ENCODE measurements at regions not wholly inside any gene's neighbourhood (a gene's known extent, or its start where the extent isn't known, plus 50 kb on each side); places are given as distances from the start of the nearest gene placed in this dataset.
"Not testable (repeated sequence)": the region's sequence is repeated elsewhere in the genome, so short reads cannot be mapped to it uniquely, and the experiment has no call there.

- peak; percentile 5 for ATAC-seq
- H3K27ac ChIP-seq: no peak overlapping the region
- H3K27me3 ChIP-seq: no peaks in the 10 kb centered on the region
- H3K4me1 ChIP-seq: no peaks in the 10 kb centered on the region
- no peak for TF ChIP-seq CTCF (IDR thresholded peaks at IDR 0.05)
- DNase-seq: no peak
- H3K4me3 ChIP-seq: no peak overlapping the region
- H3K9me3 ChIP-seq: no peaks in the 10 kb centered on the region
- intact Hi-C loops (cut with DNase I): no loop called here
- H3K36me3 ChIP-seq: no peaks in the 10 kb centered on the region
Observed at GRCh38 chr17:72569148-72569946, 448.5 kb downstream of the SOX9 start.

- H3K27me3 ChIP-seq: no peaks in the 10 kb centered on the region
- no peak overlapping the region for H3K27ac ChIP-seq
- intact Hi-C loops (cut with DNase I): no loop called here
- H3K4me1 ChIP-seq: no peaks in the 10 kb centered on the region
- no peak overlapping the region for H3K4me3 ChIP-seq
- DNase-seq (no peak), ATAC-seq (no peak)
- TF ChIP-seq CTCF (IDR thresholded peaks at IDR 0.05): no peak
- no peaks in the 10 kb centered on the region for H3K9me3 ChIP-seq
- no peaks in the 10 kb centered on the region for H3K36me3 ChIP-seq
Observed at GRCh38 chr17:72571813-72572396, 451.1 kb downstream of the SOX9 start.

GRCh38 chr17:72572604-72573491, 452.0 kb downstream of the SOX9 start:
- DNase-seq: no peak
- Histone ChIP-seq H3K4me3 (no peak overlapping the region), H3K9me3 (no peaks in the 10 kb centered on the region), H3K27ac (no peak overlapping the region), H3K36me3 (no peaks in the 10 kb centered on the region), H3K4me1 (no peaks in the 10 kb centered on the region), H3K27me3 (no peaks in the 10 kb centered on the region)
- intact Hi-C loops (cut with DNase I): no loop called here
- ATAC-seq: no peak
- TF ChIP-seq CTCF (IDR thresholded peaks at IDR 0.05): no peak

GRCh38 chr17:72573492-72573801, 452.6 kb downstream of the SOX9 start:
- intact Hi-C loops (cut with DNase I); H3K4me3 ChIP-seq; H3K36me3 ChIP-seq; H3K4me1 ChIP-seq; H3K9me3 ChIP-seq; ATAC-seq; H3K27me3 ChIP-seq; DNase-seq; H3K27ac ChIP-seq: not testable (repeated sequence)

- Histone ChIP-seq H3K27ac (no peak overlapping the region), H3K27me3 (no peaks in the 10 kb centered on the region), H3K4me1 (no peaks in the 10 kb centered on the region), H3K9me3 (no peaks in the 10 kb centered on the region), H3K36me3 (no peaks in the 10 kb centered on the region), H3K4me3 (no peak overlapping the region)
- TF ChIP-seq CTCF (IDR thresholded peaks at IDR 0.05): no peak
- DNase-seq (no peak), ATAC-seq (no peak)
- intact Hi-C loops (cut with DNase I): no loop called here
Observed at GRCh38 chr17:72574675-72575510, 454.1 kb downstream of the SOX9 start.
